ENCODE measurements at regions not wholly inside any gene's neighbourhood (a gene's known extent, or its start where the extent isn't known, plus 50 kb on each side); places are given as distances from the start of the nearest gene placed in this dataset.
"Not testable (repeated sequence)": the region's sequence is repeated elsewhere in the genome, so short reads cannot be mapped to it uniquely, and the experiment has no call there.

GRCh38 chrX:107296184-107296583 is 89.8 kb downstream of the DNAAF6 start:
- not testable (repeated sequence) for DNase-seq

- DNase-seq, result no peak
These were observed 91.9 kb downstream of the DNAAF6 start for GRCh38 chrX:107298276-107298675.

- DNase-seq, result no peak
These were observed 94.8 kb downstream of the DNAAF6 start for GRCh38 chrX:107301253-107301652.

GRCh38 chrX:107304141-107304540 is 97.7 kb downstream of the DNAAF6 start:
- no peak for DNase-seq

- no peak for DNase-seq
These were observed 117.5 kb downstream of the DNAAF6 start for GRCh38 chrX:107323786-107324492.

GRCh38 chrX:107324493-107325310 is 118.3 kb downstream of the DNAAF6 start:
- no peak for DNase-seq

- DNase-seq, result no peak
These were observed 119.1 kb downstream of the DNAAF6 start for GRCh38 chrX:107325467-107325866.

GRCh38 chrX:107348051-107348450 is 101.4 kb upstream of the FRMPD3 start:
- DNase-seq, result no peak

- no peak for DNase-seq
These were observed 100.5 kb upstream of the FRMPD3 start for GRCh38 chrX:107348990-107349389.

- peak; percentile 59 to 62 for DNase-seq
These were observed 93.9 kb upstream of the FRMPD3 start for GRCh38 chrX:107355533-107355932.

GRCh38 chrX:107360788-107361360 is 88.6 kb upstream of the FRMPD3 start:
- no peak for DNase-seq

- DNase-seq, result not testable (repeated sequence)
These were observed 79.3 kb upstream of the FRMPD3 start for GRCh38 chrX:107370185-107370584.

GRCh38 chrX:107374132-107374531 is 75.3 kb upstream of the FRMPD3 start:
- DNase-seq, result no peak

GRCh38 chrX:107374831-107375230 is 74.6 kb upstream of the FRMPD3 start:
- no peak for DNase-seq

GRCh38 chrX:107376186-107376585 is 73.3 kb upstream of the FRMPD3 start:
- not testable (repeated sequence) for DNase-seq

GRCh38 chrX:107384397-107385105 is 64.9 kb upstream of the FRMPD3 start:
- no peak for DNase-seq

- no peak for DNase-seq
These were observed 59.7 kb upstream of the FRMPD3 start for GRCh38 chrX:107389726-107390125.

- DNase-seq, result not testable (repeated sequence)
These were observed 55.8 kb upstream of the FRMPD3 start for GRCh38 chrX:107393656-107394055.

- DNase-seq, result no peak
These were observed 53.2 kb upstream of the FRMPD3 start for GRCh38 chrX:107396235-107396634.

GRCh38 chrX:107396783-107397182 is 52.7 kb upstream of the FRMPD3 start:
- no peak for DNase-seq

- DNase-seq, result no peak
These were observed 51.3 kb upstream of the FRMPD3 start for GRCh38 chrX:107398115-107398514.
